NCI-H748 treated with DMSO at 0.1 percent for 48 hours (cell line): ENCODE measurements at regions not wholly inside any gene's neighbourhood (a gene's known extent, or its start where the extent isn't known, plus 50 kb on each side); places are given as distances from the start of the nearest gene placed in this dataset.

Experiments used
- DNase-seq: peaks from one replicate; lab custom pipeline; 2025; lab: John Stamatoyannopoulos, UW

- DNase-seq, result no peak
Observed at GRCh38 chr12:30090258-30090657, 306.5 kb upstream of the TMTC1 start.

GRCh38 chr12:30088259-30088995 is 304.7 kb upstream of the TMTC1 start:
- no peak for DNase-seq

GRCh38 chr12:30082381-30082780 is 298.6 kb upstream of the TMTC1 start:
- DNase-seq, result no peak

- DNase-seq, result no peak
Observed at GRCh38 chr12:30074916-30075315, 291.2 kb upstream of the TMTC1 start.

GRCh38 chr12:30072824-30073223 is 289.1 kb upstream of the TMTC1 start:
- DNase-seq, result no peak

GRCh38 chr12:30067146-30067545 is 283.4 kb upstream of the TMTC1 start:
- DNase-seq, result no peak

GRCh38 chr12:30064906-30065305 is 281.2 kb upstream of the TMTC1 start:
- no peak for DNase-seq

- DNase-seq, result no peak
Observed at GRCh38 chr12:30063435-30063945, 279.7 kb upstream of the TMTC1 start.

- DNase-seq, result no peak
Observed at GRCh38 chr12:30048371-30048770, 264.6 kb upstream of the TMTC1 start.

GRCh38 chr12:30047516-30048254 is 263.9 kb upstream of the TMTC1 start:
- DNase-seq, result peak; percentile 55

GRCh38 chr12:30046376-30046775 is 262.6 kb upstream of the TMTC1 start:
- DNase-seq, result no peak

- no peak for DNase-seq
Observed at GRCh38 chr12:30045171-30045570, 261.4 kb upstream of the TMTC1 start.

GRCh38 chr12:30044206-30044605 is 260.5 kb upstream of the TMTC1 start:
- DNase-seq, result no peak

GRCh38 chr12:30043151-30043847 is 259.6 kb upstream of the TMTC1 start:
- DNase-seq, result no peak

- DNase-seq, result no peak
Observed at GRCh38 chr12:30041096-30041495, 257.4 kb upstream of the TMTC1 start.

- no peak for DNase-seq
Observed at GRCh38 chr12:30030693-30031374, 247.1 kb upstream of the TMTC1 start.

- no peak for DNase-seq
Observed at GRCh38 chr12:30026621-30027234, 243.0 kb upstream of the TMTC1 start.

GRCh38 chr12:30025317-30025716 is 241.6 kb upstream of the TMTC1 start:
- DNase-seq, result no peak

- no peak for DNase-seq
Observed at GRCh38 chr12:30023186-30023585, 239.4 kb upstream of the TMTC1 start.

- DNase-seq, result no peak
Observed at GRCh38 chr12:30021051-30021833, 237.5 kb upstream of the TMTC1 start.
